ENCODE measurements at regions not wholly inside any gene's neighbourhood (a gene's known extent, or its start where the extent isn't known, plus 50 kb on each side); places are given as distances from the start of the nearest gene placed in this dataset.

DNA sequence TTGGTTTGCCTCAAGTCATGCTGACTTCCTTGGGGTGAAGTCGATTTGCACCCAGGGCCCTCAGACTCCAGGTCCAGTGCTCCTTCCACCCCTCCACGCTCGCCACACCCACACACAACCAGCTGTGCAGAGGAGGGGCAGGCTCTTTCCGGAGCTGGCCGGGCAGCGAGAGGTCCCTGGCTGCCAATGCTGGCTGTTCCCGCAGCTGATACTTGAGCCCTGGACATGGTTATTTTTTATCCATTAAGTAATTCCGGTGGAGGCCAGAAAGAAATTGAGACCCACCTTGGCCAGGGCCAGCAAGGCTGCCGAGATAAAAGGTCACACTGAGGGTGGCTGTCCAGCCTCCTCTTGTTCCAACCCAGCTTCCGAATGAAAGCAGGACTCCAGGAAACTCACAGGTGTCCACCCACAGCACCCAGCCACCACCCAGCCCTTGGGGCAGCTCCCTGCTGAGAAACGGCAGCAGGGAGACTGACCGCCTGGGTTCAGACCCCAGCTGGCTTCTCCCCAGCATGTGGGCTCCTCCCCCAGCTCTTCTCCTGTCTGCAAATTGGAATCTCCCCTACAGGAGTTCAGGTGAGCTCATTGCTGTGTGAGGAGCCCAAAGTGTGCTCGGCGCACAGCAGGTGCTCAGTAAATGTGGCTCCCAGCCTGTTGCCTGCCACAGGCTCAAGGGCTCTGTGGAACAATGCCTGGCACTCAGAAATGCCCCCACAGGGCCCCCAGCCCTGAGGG is 77.8 kb downstream of the PDGFA start:
- DNase-seq: no peak

DNA sequence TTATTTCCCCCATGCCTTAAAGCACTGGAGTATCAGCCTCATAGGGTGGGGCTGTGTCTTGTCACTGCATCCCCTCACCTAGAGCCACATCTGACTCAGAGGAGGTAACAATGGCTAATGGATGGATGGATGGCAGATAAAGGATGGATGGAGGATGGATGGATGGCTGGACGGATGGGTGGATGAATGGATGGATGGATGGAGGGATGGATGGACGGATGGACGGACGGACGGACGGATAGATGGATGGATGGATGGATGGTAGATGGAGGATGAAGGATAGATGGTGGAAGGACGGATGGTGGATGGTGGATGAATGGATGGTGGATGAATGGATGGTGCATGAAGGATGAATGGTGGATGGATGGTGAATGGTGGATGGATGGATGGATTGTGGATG is 77.2 kb downstream of the PDGFA start:
- DNase-seq: no peak

DNA sequence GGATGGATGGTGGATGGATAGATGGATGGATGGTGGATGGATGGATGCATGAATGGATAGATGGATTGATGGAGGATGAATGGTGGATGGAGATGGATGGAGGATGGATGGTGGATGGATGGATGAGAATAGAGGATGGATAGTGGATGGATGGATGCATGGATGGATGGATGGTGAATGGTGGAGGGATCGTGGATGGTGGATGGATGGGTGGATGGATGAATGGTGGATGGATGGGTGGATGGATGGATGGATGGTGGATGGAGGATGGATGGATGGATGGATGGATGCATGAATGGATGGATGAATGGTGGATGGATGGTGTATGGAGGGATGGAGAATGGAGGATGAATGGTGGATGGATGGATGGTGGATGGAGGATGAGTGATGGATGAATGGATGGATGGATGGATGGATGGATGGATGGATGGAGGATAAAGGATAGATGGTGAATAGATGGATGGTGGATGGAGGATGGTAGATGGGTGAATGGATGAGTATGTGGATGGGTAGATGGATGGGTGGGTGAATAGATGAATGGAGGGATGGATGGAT is 76.3 kb downstream of the PDGFA start:
- no peak for DNase-seq

DNA sequence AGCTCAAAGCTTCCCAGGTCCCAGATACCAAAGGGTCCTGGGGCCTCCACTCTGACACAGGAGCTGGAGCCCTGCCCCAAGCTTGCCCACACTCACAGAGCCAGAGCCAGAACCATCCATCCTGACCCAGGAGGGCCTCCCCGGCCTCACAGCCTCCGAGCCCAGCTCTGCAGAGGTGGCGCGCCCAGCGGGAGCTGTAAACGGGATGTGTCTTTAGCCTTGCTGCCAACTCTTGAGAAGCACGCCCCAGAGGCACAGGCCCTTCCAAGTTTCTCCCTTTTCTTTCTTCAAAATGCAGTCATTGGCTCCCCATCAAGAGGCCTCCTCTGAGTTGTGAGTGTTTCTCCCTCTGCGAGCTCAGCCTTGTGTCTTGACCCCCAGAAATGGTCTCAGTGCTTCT is 75.0 kb downstream of the PDGFA start:
- no peak for DNase-seq

DNA sequence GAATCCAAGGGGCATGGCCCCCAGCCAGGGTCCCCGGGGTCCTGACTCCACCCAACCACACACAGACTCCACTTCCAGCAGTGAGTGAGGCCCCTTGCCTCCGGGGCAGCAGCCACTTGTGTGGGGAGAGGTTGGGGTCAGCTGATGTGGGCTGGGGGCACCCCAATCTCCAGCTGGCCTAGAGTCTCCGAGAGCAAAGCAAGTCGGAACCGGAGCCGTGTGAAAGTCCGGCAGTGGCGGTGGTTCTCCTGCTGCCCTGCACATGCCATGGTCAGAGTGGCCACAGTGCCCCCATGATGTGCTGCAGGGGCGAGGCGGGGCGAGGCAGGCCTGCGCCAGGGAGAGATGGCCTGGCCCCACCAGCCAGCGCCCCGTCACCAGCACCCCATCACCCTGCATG is 74.6 kb downstream of the PDGFA start:
- DNase-seq: no peak

DNA sequence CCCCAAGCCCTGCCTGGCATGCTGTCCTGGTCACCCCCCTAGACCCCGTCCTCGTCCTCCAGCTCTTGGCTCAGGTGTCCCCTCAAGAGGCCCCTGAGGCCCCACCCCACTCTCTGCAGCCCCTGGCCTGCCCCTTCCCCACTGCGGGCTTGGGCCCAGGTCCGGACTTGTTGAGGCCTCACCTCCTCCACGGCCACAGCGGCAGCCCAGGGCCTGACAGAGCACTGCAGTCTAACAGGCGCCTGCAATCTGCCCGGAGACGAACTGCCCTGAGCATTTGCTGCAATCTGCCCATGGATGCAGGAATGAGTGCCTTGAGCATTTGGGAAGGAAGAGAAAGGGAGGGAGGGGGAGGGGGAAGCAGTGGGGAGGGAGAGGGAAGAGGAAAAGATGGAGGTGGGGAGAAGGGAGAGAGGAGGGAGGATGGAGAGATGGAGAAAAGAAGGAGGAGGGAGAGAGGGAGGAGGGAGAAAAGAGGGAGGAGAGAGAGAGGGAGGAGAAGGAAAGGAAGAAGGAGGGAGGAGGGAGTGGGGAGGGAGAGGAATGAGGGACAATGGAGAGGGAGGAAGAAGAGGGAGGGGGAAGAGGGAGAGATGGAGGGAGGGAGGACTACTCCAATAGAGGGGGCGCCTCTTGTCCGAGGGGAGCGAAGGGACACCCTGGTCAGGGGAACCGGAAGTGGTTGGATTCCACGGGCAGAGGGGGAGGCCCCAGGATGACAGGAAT is 73.9 kb downstream of the PDGFA start:
- DNase-seq: no peak

DNA sequence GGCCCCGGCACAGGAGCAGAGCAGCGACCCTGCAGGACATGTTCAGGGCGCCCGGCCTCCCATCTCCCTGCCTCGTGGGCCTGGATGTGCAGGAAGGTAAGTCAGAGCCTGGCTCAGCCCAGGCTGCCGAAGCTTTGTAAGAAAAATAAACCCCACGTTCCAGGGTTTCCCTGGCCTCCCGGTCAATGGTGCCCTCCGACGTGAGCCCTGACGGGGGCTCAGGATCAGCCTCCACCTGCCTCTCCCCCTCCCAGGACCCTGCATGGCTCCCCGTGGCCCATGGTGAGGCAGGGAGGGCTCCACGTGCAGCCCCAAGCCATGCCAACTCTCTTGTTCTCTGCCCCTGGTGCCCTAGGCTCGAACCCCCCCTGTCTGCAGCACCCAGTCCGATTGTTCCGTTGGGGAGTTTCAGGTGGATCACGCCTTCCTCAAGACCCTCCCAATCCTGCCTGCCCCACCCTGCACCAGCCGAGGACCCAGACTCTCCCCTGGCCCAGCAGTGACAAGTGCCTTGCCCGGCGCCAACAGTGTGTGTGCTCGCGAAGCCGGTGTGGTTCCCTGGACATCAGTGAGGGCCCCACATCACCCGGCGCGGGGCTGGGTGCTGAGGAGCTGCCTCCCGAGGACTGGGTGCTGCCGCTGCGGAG is 73.2 kb downstream of the PDGFA start:
- no peak for DNase-seq

Data from stimulated activated CD4-positive, alpha-beta T cell treated with anti-CD3 and anti-CD28 coated beads, Interleukin-2, amount 100 ng/mL, for 24 hours (primary cell).